Astrocyte of the spinal cord (primary cell): ENCODE measurements at regions not wholly inside any gene's neighbourhood (a gene's known extent, or its start where the extent isn't known, plus 50 kb on each side); places are given as distances from the start of the nearest gene placed in this dataset.
"Not testable (repeated sequence)": the region's sequence is repeated elsewhere in the genome, so short reads cannot be mapped to it uniquely, and the experiment has no call there.

Source experiments
- DNase-seq: peaks from one replicate; pipeline ENCODE4 v3.0.0; 2011; ENCODE audit warnings: low read depth, low spot score
- H3K4me3 ChIP-seq: 2 replicates; pipeline ENCODE4 v1.5.1; 2011; ENCODE audit warnings: low read depth, mild to moderate bottlenecking, low read length, moderate library complexity
- in situ Hi-C: cut with HindIII; loops from 2 replicates; pipeline ENCODE4 v1.10.0; 2017; ENCODE audit warnings: low sequenced_read_pairs
- TF ChIP-seq, protein P1 (sequence below): IDR thresholded peaks from 2 replicates; pipeline ENCODE4 v1.5.1; 2012; ENCODE audit warnings: low read depth, mild to moderate bottlenecking, low read length, inconsistent platforms

DNA sequence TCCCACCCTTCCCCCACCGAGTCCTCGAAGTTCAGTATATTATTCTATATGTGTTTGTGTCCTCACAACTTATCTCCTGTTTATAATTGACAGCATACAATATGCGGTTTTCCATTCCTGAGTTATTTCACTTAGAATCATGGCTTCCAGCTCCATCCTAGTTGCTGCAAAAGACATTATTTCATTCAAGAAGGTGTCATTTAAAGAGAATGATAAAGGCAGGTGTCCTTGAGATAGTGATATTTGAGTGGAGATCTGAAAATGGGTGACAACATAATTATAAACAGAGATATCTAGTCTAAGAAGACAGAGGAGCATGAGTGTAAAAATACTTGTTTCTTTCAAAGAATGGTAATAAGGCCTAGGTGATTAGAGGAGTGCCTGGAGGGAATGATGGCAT, 876.8 kb downstream of the SLC6A15 start:
- in situ Hi-C loops = no loop called here
- TF ChIP-seq, protein P1, sequence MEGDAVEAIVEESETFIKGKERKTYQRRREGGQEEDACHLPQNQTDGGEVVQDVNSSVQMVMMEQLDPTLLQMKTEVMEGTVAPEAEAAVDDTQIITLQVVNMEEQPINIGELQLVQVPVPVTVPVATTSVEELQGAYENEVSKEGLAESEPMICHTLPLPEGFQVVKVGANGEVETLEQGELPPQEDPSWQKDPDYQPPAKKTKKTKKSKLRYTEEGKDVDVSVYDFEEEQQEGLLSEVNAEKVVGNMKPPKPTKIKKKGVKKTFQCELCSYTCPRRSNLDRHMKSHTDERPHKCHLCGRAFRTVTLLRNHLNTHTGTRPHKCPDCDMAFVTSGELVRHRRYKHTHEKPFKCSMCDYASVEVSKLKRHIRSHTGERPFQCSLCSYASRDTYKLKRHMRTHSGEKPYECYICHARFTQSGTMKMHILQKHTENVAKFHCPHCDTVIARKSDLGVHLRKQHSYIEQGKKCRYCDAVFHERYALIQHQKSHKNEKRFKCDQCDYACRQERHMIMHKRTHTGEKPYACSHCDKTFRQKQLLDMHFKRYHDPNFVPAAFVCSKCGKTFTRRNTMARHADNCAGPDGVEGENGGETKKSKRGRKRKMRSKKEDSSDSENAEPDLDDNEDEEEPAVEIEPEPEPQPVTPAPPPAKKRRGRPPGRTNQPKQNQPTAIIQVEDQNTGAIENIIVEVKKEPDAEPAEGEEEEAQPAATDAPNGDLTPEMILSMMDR = no peak
- DNase-seq = no peak
- no peak overlapping the region for H3K4me3 ChIP-seq

DNA sequence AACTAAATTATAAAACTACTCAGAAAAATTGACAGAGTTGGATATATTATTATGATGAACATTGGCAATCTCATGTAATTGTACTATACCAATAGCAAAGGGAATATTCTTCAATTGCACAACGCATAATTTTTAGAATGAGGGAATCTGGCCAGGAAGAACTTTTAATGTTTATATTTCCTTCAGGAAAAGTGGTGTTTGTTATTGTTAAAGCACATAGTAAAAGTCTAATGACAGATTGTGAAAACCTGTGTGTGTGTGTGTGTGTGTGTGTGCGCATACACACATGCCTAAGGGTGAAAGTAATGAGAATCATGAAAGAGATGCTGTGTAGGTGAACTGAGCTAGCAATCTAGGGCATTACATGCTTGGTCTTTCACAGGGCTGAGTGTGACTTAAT, 877.7 kb downstream of the SLC6A15 start:
- TF ChIP-seq, protein P1 = no peak
- H3K4me3 ChIP-seq = no peak overlapping the region
- in situ Hi-C loops = no loop called here
- no peak for DNase-seq

DNA sequence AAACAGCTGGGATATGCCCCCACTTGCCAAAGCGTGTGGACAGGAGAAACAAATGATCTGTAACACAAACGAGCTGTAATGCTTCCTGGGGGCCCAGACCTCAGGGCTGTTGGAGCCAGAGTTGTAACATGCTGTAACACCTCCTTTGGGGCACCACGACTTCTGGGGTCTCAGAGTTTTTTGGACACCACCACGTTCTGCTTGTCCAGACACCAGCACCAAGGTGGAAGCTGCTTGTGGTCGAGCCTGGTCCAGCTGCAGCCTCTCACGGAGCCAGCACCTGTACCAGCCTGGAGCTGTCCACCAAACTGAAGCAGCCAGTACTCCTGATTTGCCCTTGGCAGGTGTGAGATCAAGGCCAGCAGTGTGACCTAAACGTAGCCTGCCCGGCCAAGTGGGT, 879.4 kb downstream of the SLC6A15 start:
- in situ Hi-C loops = no loop called here
- TF ChIP-seq, protein P1 = no peak
- DNase-seq = no peak
- no peak overlapping the region for H3K4me3 ChIP-seq

- in situ Hi-C loops, H3K4me3 ChIP-seq, DNase-seq: not testable (repeated sequence)
These were observed 893.9 kb downstream of the SLC6A15 start for GRCh38 chr12:84018556-84019179.

DNA sequence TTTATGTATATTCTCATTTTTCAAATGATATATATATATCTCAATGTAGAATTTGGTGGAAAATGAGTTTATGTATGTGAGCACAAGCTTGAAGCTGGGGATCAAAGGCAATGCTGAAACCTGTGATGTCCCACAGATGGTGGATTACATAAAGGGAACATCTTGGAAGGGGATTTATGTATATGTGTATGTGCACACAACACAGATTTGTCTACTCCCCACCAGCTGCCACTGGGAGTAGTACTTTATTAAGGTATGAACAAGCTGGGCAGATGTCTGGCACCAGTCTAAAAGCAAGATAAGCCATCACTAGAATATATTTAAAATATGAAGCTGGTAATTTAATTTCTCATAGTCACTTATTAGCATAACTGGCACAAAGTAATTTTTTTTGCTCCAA, 895.6 kb downstream of the SLC6A15 start:
- in situ Hi-C loops = no loop called here
- no peak overlapping the region for H3K4me3 ChIP-seq
- no peak for DNase-seq
- TF ChIP-seq, protein P1 = no peak

- in situ Hi-C loops = no loop called here
- DNase-seq = peak; percentile 1
- H3K4me3 ChIP-seq = no peak overlapping the region
- TF ChIP-seq, protein P1 = no peak
These were observed 915.2 kb downstream of the SLC6A15 start for GRCh38 chr12:83997423-83997822.

DNA sequence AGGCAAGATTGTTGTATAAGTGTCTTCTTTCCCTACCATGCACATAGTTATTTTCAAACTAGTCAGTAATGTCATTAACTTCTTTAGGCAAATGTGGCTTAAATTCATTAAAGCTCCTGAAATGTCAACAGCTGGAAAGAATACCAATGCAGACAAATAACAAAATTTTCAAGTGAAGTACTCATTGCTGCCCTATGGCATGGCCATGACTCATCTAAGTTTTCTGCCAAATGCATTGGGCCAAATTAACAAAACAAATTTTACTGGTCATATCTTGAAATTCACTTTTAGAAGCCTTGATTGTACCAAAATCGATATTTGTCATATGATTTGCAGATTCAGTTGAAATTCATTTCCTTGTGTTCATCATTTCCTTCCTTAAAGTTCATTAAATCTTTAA, 915.9 kb downstream of the SLC6A15 start:
- in situ Hi-C loops = no loop called here
- peak; percentile 1 for DNase-seq

More for the DNA sequence above, 915.9 kb downstream of the SLC6A15 start:
- TF ChIP-seq, protein P1 = no peak
- no peak overlapping the region for H3K4me3 ChIP-seq
